Neural cell (in vitro differentiated cells): ENCODE measurements at regions not wholly inside any gene's neighbourhood (a gene's known extent, or its start where the extent isn't known, plus 50 kb on each side); places are given as distances from the start of the nearest gene placed in this dataset.
"Not testable (repeated sequence)": the region's sequence is repeated elsewhere in the genome, so short reads cannot be mapped to it uniquely, and the experiment has no call there.

Source experiments
- H2AFZ ChIP-seq: fragments of 200-600, 300-800 bp; sonication (generic), shearing (Covaris generic); 2 replicates; pipeline ENCODE4 v1.6.0; 2014; ENCODE audit warnings: low read depth, mild to moderate bottlenecking, antibody characterized with exemption, low read length, moderate library complexity
- H3F3A ChIP-seq: fragments of 200-600 bp; shearing (Covaris generic); 2 replicates; pipeline ENCODE4 v1.6.1; 2016; ENCODE audit warnings: mild to moderate bottlenecking, moderate library complexity, mixed read lengths, antibody characterized with exemption, low read length; ENCODE audit not compliant: insufficient read depth, poor library complexity, severe bottlenecking
- H3K27ac ChIP-seq: fragments of 200-600, 300-800 bp; sonication (generic), shearing (Covaris generic); 2 replicates; pipeline ENCODE4 v1.5.1; 2014; ENCODE audit warnings: mild to moderate bottlenecking, low read length, moderate library complexity
- H3K27me3 ChIP-seq: fragments of 300-800, 200-600 bp; sonication (generic), shearing (Covaris generic); 2 replicates; pipeline ENCODE4 v1.6.0; 2014; ENCODE audit warnings: mild to moderate bottlenecking, low read depth, low read length, moderate library complexity; ENCODE audit not compliant: insufficient read depth
- H3K36me3 ChIP-seq: fragments of 300-800, 200-600 bp; sonication (generic), shearing (Covaris generic); 2 replicates; pipeline ENCODE4 v1.5.1; 2014; ENCODE audit warnings: mild to moderate bottlenecking, antibody characterized with exemption, low read length, moderate library complexity; ENCODE audit not compliant: insufficient read depth
- H3K4me2 ChIP-seq: fragments of 300-800, 200-600 bp; sonication (generic), shearing (Covaris generic); 2 replicates; pipeline ENCODE4 v1.6.0; 2014; ENCODE audit warnings: mild to moderate bottlenecking, low read length
- H3K4me3 ChIP-seq: fragments of 300-800, 200-600 bp; sonication (generic), shearing (Covaris generic); 2 replicates; pipeline ENCODE4 v1.5.1; 2014; ENCODE audit warnings: mild to moderate bottlenecking, low read length, moderate library complexity
- H3K79me2 ChIP-seq: fragments of 200-600 bp; shearing (Covaris generic); replicated peaks from 2 replicates; pipeline ENCODE4 v1.6.0; 2014; ENCODE audit warnings: mild to moderate bottlenecking, low read length, moderate library complexity; ENCODE audit not compliant: insufficient read depth
- H3K9ac ChIP-seq: fragments of 300-800, 200-600 bp; sonication (generic), shearing (Covaris generic); 2 replicates; pipeline ENCODE4 v1.6.1; 2016; ENCODE audit warnings: mild to moderate bottlenecking, low read length, mixed read lengths
- H3K9me2 ChIP-seq: fragments of 200-600 bp; shearing (Covaris generic); 2 replicates; pipeline ENCODE4 v1.6.1; 2016; ENCODE audit warnings: mild to moderate bottlenecking, low read length, mixed read lengths; ENCODE audit not compliant: insufficient read depth
- H3K9me3 ChIP-seq: fragments of 200-600, 300-800 bp; sonication (generic), shearing (Covaris generic); 2 replicates; pipeline ENCODE4 v1.6.1; 2016; ENCODE audit warnings: mild to moderate bottlenecking, mixed run types, low read length, moderate library complexity, mixed read lengths
- H4K20me1 ChIP-seq: fragments of 200-600 bp; shearing (Covaris generic); 2 replicates; pipeline ENCODE4 v1.6.1; 2016; ENCODE audit warnings: mild to moderate bottlenecking, mixed run types; ENCODE audit not compliant: insufficient read depth
- EP300 ChIP-seq: fragments of 450-650 bp; conservative IDR thresholded peaks from 2 replicates; pipeline ENCODE4 v1.6.1; 2014; ENCODE audit warnings: antibody characterized with exemption, mild to moderate bottlenecking, moderate library complexity; ENCODE audit not compliant: poor library complexity, severe bottlenecking
- EZH2 ChIP-seq: fragments of 200-600, 300-800 bp; shearing (Covaris generic), sonication (generic); IDR thresholded peaks from 2 replicates; pipeline ENCODE4 v1.6.1; 2014; ENCODE audit warnings: antibody characterized with exemption, low read length, borderline replicate concordance, mild to moderate bottlenecking; ENCODE audit not compliant: insufficient read depth, poor library complexity, severe bottlenecking
- MXI1 ChIP-seq: fragments of 450-650 bp; conservative IDR thresholded peaks from 2 replicates; pipeline ENCODE4 v1.6.1; 2014; ENCODE audit warnings: antibody characterized with exemption, mild to moderate bottlenecking; ENCODE audit not compliant: poor library complexity, severe bottlenecking
- POLR2AphosphoS5 ChIP-seq: IDR thresholded peaks from 2 replicates; pipeline ENCODE4 v1.6.1; 2012
- RAD21 ChIP-seq: fragments of 450-650 bp; conservative IDR thresholded peaks from 2 replicates; pipeline ENCODE4 v1.6.1; 2014; ENCODE audit warnings: antibody characterized with exemption, mild to moderate bottlenecking, moderate library complexity
- SMC3 ChIP-seq: fragments of 450-650 bp; conservative IDR thresholded peaks from 2 replicates; pipeline ENCODE4 v1.6.1; 2014; ENCODE audit warnings: antibody characterized with exemption, mild to moderate bottlenecking, moderate library complexity; ENCODE audit not compliant: poor library complexity
- TAF1 ChIP-seq: IDR thresholded peaks from 2 replicates; pipeline ENCODE4 v1.6.1; 2012; ENCODE audit warnings: low read depth
- TF ChIP-seq, protein P1 (sequence below): IDR thresholded peaks from 2 replicates; pipeline ENCODE4 v1.6.1; 2012; ENCODE audit warnings: borderline replicate concordance
- TF ChIP-seq, protein P2 (sequence below): fragments of 450-650 bp; IDR thresholded peaks from 2 replicates; pipeline ENCODE4 v1.5.1; 2014; ENCODE audit warnings: antibody characterized with exemption, mild to moderate bottlenecking, moderate library complexity; ENCODE audit not compliant: poor library complexity, severe bottlenecking

- Histone ChIP-seq H3F3A (no peaks in the 10 kb centered on the region), H2AFZ (no peak overlapping the region), H3K4me3 (no peak overlapping the region), H3K27me3 (peaks cover 45% of the 10 kb centered on the region), H3K36me3 (no peaks in the 10 kb centered on the region), H4K20me1 (no peaks in the 10 kb centered on the region), H3K4me2 (no peak overlapping the region), H3K9me3 (no peaks in the 10 kb centered on the region), H3K9me2 (no peaks in the 10 kb centered on the region), H3K79me2 (no peaks in the 10 kb centered on the region), H3K9ac (no peak overlapping the region), H3K27ac (no peak overlapping the region)
- no peak for TF ChIP-seq RAD21
- TF ChIP-seq EP300, result no peak
- TF ChIP-seq, protein P1, sequence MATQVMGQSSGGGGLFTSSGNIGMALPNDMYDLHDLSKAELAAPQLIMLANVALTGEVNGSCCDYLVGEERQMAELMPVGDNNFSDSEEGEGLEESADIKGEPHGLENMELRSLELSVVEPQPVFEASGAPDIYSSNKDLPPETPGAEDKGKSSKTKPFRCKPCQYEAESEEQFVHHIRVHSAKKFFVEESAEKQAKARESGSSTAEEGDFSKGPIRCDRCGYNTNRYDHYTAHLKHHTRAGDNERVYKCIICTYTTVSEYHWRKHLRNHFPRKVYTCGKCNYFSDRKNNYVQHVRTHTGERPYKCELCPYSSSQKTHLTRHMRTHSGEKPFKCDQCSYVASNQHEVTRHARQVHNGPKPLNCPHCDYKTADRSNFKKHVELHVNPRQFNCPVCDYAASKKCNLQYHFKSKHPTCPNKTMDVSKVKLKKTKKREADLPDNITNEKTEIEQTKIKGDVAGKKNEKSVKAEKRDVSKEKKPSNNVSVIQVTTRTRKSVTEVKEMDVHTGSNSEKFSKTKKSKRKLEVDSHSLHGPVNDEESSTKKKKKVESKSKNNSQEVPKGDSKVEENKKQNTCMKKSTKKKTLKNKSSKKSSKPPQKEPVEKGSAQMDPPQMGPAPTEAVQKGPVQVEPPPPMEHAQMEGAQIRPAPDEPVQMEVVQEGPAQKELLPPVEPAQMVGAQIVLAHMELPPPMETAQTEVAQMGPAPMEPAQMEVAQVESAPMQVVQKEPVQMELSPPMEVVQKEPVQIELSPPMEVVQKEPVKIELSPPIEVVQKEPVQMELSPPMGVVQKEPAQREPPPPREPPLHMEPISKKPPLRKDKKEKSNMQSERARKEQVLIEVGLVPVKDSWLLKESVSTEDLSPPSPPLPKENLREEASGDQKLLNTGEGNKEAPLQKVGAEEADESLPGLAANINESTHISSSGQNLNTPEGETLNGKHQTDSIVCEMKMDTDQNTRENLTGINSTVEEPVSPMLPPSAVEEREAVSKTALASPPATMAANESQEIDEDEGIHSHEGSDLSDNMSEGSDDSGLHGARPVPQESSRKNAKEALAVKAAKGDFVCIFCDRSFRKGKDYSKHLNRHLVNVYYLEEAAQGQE, result no peak
- TF ChIP-seq POLR2AphosphoS5, result no peak
- no peak for TF ChIP-seq MXI1
Observed at GRCh38 chr1:228652116-228652515, 83.2 kb upstream of the RHOU start.

DNA sequence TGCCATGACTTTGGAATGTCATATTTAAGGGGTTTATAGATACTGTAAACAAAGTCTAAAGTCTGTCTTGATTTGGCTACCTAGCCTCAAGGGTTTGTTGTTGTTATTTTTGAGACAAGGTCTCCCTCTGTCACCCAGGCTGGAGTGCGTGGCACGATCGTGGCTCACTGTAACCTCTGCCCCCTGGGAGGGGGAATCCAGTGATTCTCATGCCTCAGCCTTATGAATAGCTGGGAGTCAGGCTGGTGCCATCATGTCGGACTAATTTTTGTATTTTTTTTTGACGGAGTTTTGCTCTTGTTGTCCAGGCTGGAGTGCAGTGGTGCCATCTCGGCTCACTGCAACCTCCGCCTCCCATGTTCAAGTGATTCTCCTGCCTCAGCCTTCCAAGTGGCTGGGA, 82.2 kb upstream of the RHOU start:
- not testable (repeated sequence) for H3K79me2 ChIP-seq, H3F3A ChIP-seq, H2AFZ ChIP-seq, H3K36me3 ChIP-seq, H3K27ac ChIP-seq, H3K9me3 ChIP-seq, H3K9ac ChIP-seq, H3K9me2 ChIP-seq, H3K4me2 ChIP-seq, H3K4me3 ChIP-seq, H4K20me1 ChIP-seq
- peaks cover 36% of the 10 kb centered on the region for H3K27me3 ChIP-seq

DNA sequence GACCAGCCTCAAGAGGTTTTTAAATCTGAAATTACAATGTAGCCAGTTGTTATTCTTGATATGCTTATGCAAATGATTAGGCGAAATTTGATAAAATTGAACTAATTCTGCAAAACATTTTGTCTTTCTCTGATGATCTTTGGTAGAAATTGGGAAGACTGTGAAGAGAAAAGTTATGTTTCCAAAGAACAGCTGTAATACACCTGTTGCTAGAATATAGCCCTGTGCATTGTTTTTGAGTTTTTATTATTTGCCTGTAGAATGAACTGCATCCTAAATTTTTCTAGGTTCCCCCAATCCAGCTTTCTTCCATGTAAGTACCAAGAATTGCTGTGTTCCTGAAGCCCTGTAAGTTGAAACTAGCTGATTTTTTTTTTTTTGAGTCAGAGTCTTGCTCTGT, 81.5 kb upstream of the RHOU start:
- Histone ChIP-seq H3K4me3 (no peak overlapping the region), H3K9ac (no peak overlapping the region), H3K9me3 (no peaks in the 10 kb centered on the region), H4K20me1 (no peaks in the 10 kb centered on the region), H3F3A (no peaks in the 10 kb centered on the region), H3K36me3 (no peaks in the 10 kb centered on the region), H3K79me2 (no peaks in the 10 kb centered on the region), H3K27ac (no peak overlapping the region), H3K27me3 (peaks cover 29% of the 10 kb centered on the region), H3K4me2 (no peak overlapping the region), H2AFZ (no peak overlapping the region), H3K9me2 (no peaks in the 10 kb centered on the region)
- TF ChIP-seq, protein P1, result no peak
- no peak for TF ChIP-seq SMC3
- TF ChIP-seq EP300, result no peak
- TF ChIP-seq, protein P2, sequence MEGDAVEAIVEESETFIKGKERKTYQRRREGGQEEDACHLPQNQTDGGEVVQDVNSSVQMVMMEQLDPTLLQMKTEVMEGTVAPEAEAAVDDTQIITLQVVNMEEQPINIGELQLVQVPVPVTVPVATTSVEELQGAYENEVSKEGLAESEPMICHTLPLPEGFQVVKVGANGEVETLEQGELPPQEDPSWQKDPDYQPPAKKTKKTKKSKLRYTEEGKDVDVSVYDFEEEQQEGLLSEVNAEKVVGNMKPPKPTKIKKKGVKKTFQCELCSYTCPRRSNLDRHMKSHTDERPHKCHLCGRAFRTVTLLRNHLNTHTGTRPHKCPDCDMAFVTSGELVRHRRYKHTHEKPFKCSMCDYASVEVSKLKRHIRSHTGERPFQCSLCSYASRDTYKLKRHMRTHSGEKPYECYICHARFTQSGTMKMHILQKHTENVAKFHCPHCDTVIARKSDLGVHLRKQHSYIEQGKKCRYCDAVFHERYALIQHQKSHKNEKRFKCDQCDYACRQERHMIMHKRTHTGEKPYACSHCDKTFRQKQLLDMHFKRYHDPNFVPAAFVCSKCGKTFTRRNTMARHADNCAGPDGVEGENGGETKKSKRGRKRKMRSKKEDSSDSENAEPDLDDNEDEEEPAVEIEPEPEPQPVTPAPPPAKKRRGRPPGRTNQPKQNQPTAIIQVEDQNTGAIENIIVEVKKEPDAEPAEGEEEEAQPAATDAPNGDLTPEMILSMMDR, result no peak
- no peak for TF ChIP-seq MXI1
- no peak for TF ChIP-seq TAF1
- TF ChIP-seq EZH2, result no peak
